CD14-positive monocyte (primary cell): ENCODE measurements at regions not wholly inside any gene's neighbourhood (a gene's known extent, or its start where the extent isn't known, plus 50 kb on each side); places are given as distances from the start of the nearest gene placed in this dataset.

ENCODE experiments used
- DNase-seq, 3 donors: peaks; one replicate each; pipeline ENCODE4 v3.0.0-alpha.2; 2011 to 2022
- H2AFZ ChIP-seq: 2 replicates; pipeline ENCODE4 v1.6.0; 2012; ENCODE audit warnings: mild to moderate bottlenecking, low read depth, low read length, inconsistent platforms; ENCODE audit not compliant: insufficient read depth, poor library complexity, severe bottlenecking
- H3K27ac ChIP-seq, 2 donors: 1 replicate in 1 of 2; 2 replicates in 1 of 2; pipeline ENCODE4 v1.5.1; 2012 to 2013; ENCODE audit warnings: low read length in 2 of 2, control low read depth in 1 of 2, inconsistent platforms in 1 of 2, low read depth in 1 of 2, mild to moderate bottlenecking in 1 of 2
- H3K27me3 ChIP-seq, 2 donors: one replicate each; pipeline versions ENCODE4 v1.6.0 to v1.6.1; 2011 to 2013; ENCODE audit warnings: low read length in 2 of 2; ENCODE audit not compliant: control insufficient read depth in 2 of 2, insufficient read depth in 2 of 2
- H3K36me3 ChIP-seq, 2 donors: replicated peaks in 1 of 2; 1 replicate in 1 of 2; 2 replicates in 1 of 2; pipeline versions ENCODE4 v1.5.1 to v1.6.1; 2012 to 2013; ENCODE audit warnings: low read length in 2 of 2, control low read depth in 1 of 2, inconsistent platforms in 1 of 2, mild to moderate bottlenecking in 1 of 2; ENCODE audit not compliant: insufficient read depth in 2 of 2, control insufficient read depth in 1 of 2
- H3K4me1 ChIP-seq, 2 donors: 1 replicate in 1 of 2; 2 replicates in 1 of 2; pipeline versions ENCODE4 v1.5.1 to v1.6.1; 2012 to 2013; ENCODE audit warnings: low read length in 2 of 2, control low read depth in 1 of 2, inconsistent platforms in 1 of 2, mild to moderate bottlenecking in 1 of 2, moderate library complexity in 1 of 2; ENCODE audit not compliant: insufficient read depth in 2 of 2, control insufficient read depth in 1 of 2
- H3K4me2 ChIP-seq: replicated peaks from 2 replicates; pipeline ENCODE3; 2012; ENCODE audit warnings: low read length, moderate library complexity, mild to moderate bottlenecking; ENCODE audit not compliant: poor library complexity, severe bottlenecking; ENCODE audit errors: extremely low read depth
- H3K4me3 ChIP-seq, 3 experiments: fragments of 200-600 bp in 1 of 3; sonication (generic) in 1 of 3; replicated peaks in 1 of 3; 1 replicate in 2 of 3; 2 replicates in 1 of 3; pipeline ENCODE4 v1.5.1; 2011 to 2013; ENCODE audit warnings: low read length in 3 of 3, mild to moderate bottlenecking in 3 of 3, control low read depth in 2 of 3, low read depth in 2 of 3, inconsistent platforms in 1 of 3, moderate library complexity in 1 of 3
- H3K79me2 ChIP-seq: 2 replicates; pipeline ENCODE4 v1.6.0; 2012; ENCODE audit warnings: mild to moderate bottlenecking, control low read depth, inconsistent platforms, low read length, moderate library complexity; ENCODE audit not compliant: insufficient read depth
- H3K9ac ChIP-seq: 2 replicates; pipeline ENCODE4 v1.6.0; 2017; ENCODE audit warnings: low read length, mild to moderate bottlenecking; ENCODE audit not compliant: insufficient read depth, poor library complexity, severe bottlenecking
- H3K9me3 ChIP-seq, 2 donors: replicated peaks in 1 of 2; 1 replicate in 1 of 2; 2 replicates in 1 of 2; pipeline versions ENCODE4 v1.5.1 to v1.6.1; 2012 to 2013; ENCODE audit warnings: low read length in 2 of 2, control low read depth in 1 of 2; ENCODE audit not compliant: control insufficient read depth in 1 of 2, insufficient read depth in 1 of 2
- H4K20me1 ChIP-seq: 2 replicates; pipeline ENCODE4 v1.6.0; 2012; ENCODE audit warnings: mild to moderate bottlenecking, low read length, control low read depth, moderate library complexity; ENCODE audit not compliant: insufficient read depth
- H3K27ac Mint-ChIP-seq, 7 donors: one replicate each; pipeline ENCODE4 v1.8.0; 2020; ENCODE audit warnings: mild to moderate bottlenecking in 7 of 7, mixed read lengths in 7 of 7, moderate library complexity in 6 of 7, inconsistent platforms in 2 of 7
- H3K27me3 Mint-ChIP-seq, 3 donors: one replicate each; pipeline ENCODE4 v1.8.0; 2021 to 2022; ENCODE audit warnings: low read depth in 3 of 3, mild to moderate bottlenecking in 3 of 3, mixed read lengths in 3 of 3, moderate library complexity in 3 of 3, inconsistent platforms in 1 of 3
- H3K36me3 Mint-ChIP-seq, 2 donors: one replicate each; pipeline ENCODE4 v1.8.0; 2020; ENCODE audit warnings: mixed read lengths in 2 of 2, inconsistent platforms in 1 of 2, mild to moderate bottlenecking in 1 of 2
- H3K4me1 Mint-ChIP-seq: one replicate; pipeline ENCODE4 v1.8.0; 2020; ENCODE audit warnings: mild to moderate bottlenecking, mixed read lengths
- H3K4me3 Mint-ChIP-seq, 2 donors: one replicate each; pipeline ENCODE4 v1.8.0; 2020; ENCODE audit warnings: mild to moderate bottlenecking in 2 of 2, mixed read lengths in 2 of 2, moderate library complexity in 1 of 2
- H3K9me3 Mint-ChIP-seq, 7 donors: one replicate each; pipeline ENCODE4 v1.8.0; 2020 to 2022; ENCODE audit warnings: mixed read lengths in 7 of 7, mild to moderate bottlenecking in 6 of 7, moderate library complexity in 6 of 7, inconsistent platforms in 2 of 7
- CTCF ChIP-seq: fragments of 200-600 bp; IDR thresholded peaks from one replicate; pipeline ENCODE4 v1.8.0; 2022; ENCODE audit warnings: antibody characterized with exemption, mild to moderate bottlenecking
- WGBS: methylation state at CpG from one replicate; pipeline ENCODE4 v1.1.5; 2013; ENCODE audit warnings: missing lambda C conversion rate; ENCODE audit not compliant: insufficient coverage; 5-methylcytosine and 5-hydroxymethylcytosine counted together
- intact Hi-C, 2 donors: fragments of 100-400 bp; cut with micrococcal nuclease; formaldehyde crosslinking; loops; one replicate each; pipeline versions ENCODE4 v1.15.0 to v1.15.1; 2023

DNA sequence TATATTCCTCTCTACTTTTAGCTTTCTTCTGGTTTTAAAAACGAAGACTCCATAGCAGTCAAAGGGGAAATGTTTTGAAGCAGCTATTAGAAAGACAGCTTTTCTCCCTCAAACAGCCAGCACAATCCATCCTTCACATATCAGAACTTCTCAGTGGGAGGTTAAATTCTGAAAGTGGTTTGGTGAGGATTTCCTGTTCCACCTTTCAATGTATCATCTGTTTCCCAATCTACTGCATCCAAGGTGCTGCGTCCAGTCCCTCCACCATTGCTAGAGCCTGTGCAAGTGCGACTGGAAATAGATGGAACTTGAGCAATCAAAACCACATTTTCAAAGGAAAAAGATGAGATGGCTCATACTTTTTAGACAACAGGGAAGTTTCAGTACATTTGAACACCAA is 508.3 kb upstream of the ARID1B start:
- H3K9me3 Mint-ChIP-seq = peaks cover 0 to 6% (median 2%) of the 10 kb centered on the region in 7 donors
- Histone ChIP-seq H2AFZ (no peak overlapping the region), H3K4me3 (no peak overlapping the region), H3K79me2 (no peaks in the 10 kb centered on the region), H3K4me2 (no peak overlapping the region), H3K9ac (no peak overlapping the region), H3K4me1 (no peaks in the 10 kb centered on the region), H3K27ac (no peak overlapping the region), H3K36me3 (no peaks in the 10 kb centered on the region), H3K27me3 (no peaks in the 10 kb centered on the region), H4K20me1 (no peaks in the 10 kb centered on the region), H3K9me3 (no peaks in the 10 kb centered on the region)
- no peak overlapping the region for H3K4me3 Mint-ChIP-seq
- H3K4me1 Mint-ChIP-seq = peaks cover 3% of the 10 kb centered on the region
- no peaks in the 10 kb centered on the region for H3K36me3 Mint-ChIP-seq
- DNase-seq = no peak
- no peak for TF ChIP-seq CTCF
- H3K27me3 Mint-ChIP-seq = no peaks in the 10 kb centered on the region
- no peak overlapping the region for H3K27ac Mint-ChIP-seq
- WGBS = no CpG with 5 or more reads among the region's 3 CpGs
- intact Hi-C loops = no loop called here

- TF ChIP-seq CTCF = no peak
Measured at GRCh38 chr6:156262014-156262413, 515.2 kb upstream of the ARID1B start.

More at GRCh38 chr6:156262014-156262413, 515.2 kb upstream of the ARID1B start:
- intact Hi-C loops = no loop called here
- DNase-seq = no peak
- no peaks in the 10 kb centered on the region for H3K36me3 Mint-ChIP-seq
- Histone ChIP-seq H2AFZ (no peak overlapping the region), H3K9ac (no peak overlapping the region), H3K4me3 (no peak overlapping the region), H3K27ac (no peak overlapping the region), H3K79me2 (no peaks in the 10 kb centered on the region), H3K4me1 (no peaks in the 10 kb centered on the region), H3K9me3 (no peaks in the 10 kb centered on the region), H3K36me3 (no peaks in the 10 kb centered on the region), H4K20me1 (no peaks in the 10 kb centered on the region), H3K4me2 (no peak overlapping the region), H3K27me3 (no peaks in the 10 kb centered on the region)
- peaks cover 0 to 5% (median 3%) of the 10 kb centered on the region in 7 donors for H3K9me3 Mint-ChIP-seq
- no peak overlapping the region for H3K27ac Mint-ChIP-seq
- no CpG with 5 or more reads among the region's 3 CpGs for WGBS
- H3K27me3 Mint-ChIP-seq = peaks cover 0 to 3% (median 0%) of the 10 kb centered on the region in 3 donors
- no peaks in the 10 kb centered on the region for H3K4me1 Mint-ChIP-seq
- H3K4me3 Mint-ChIP-seq = no peak overlapping the region
